ENCODE measurements at regions not wholly inside any gene's neighbourhood (a gene's known extent, or its start where the extent isn't known, plus 50 kb on each side); places are given as distances from the start of the nearest gene placed in this dataset.

- no peak for DNase-seq
These were observed 185.5 kb upstream of the DYNLRB2 start for GRCh38 chr16:80355335-80355734.

- no peak for DNase-seq
These were observed 190.7 kb upstream of the DYNLRB2 start for GRCh38 chr16:80350061-80350460.

- DNase-seq = no peak
These were observed 192.9 kb upstream of the DYNLRB2 start for GRCh38 chr16:80347900-80348299.

GRCh38 chr16:80347002-80347401, 193.8 kb upstream of the DYNLRB2 start:
- no peak for DNase-seq

- no peak for DNase-seq
These were observed 194.6 kb upstream of the DYNLRB2 start for GRCh38 chr16:80346111-80346632.

GRCh38 chr16:80345701-80346100, 195.1 kb upstream of the DYNLRB2 start:
- no peak for DNase-seq

- DNase-seq = no peak
These were observed 196.2 kb upstream of the DYNLRB2 start for GRCh38 chr16:80344570-80344969.

- no peak for DNase-seq
These were observed 199.5 kb upstream of the DYNLRB2 start for GRCh38 chr16:80341263-80341662.

GRCh38 chr16:80337786-80338185, 203.0 kb upstream of the DYNLRB2 start:
- no peak for DNase-seq

- DNase-seq = no peak
These were observed 210.0 kb upstream of the DYNLRB2 start for GRCh38 chr16:80330803-80331202.

GRCh38 chr16:80330150-80330549, 210.6 kb upstream of the DYNLRB2 start:
- DNase-seq = no peak

- no peak for DNase-seq
These were observed 213.1 kb upstream of the DYNLRB2 start for GRCh38 chr16:80327740-80328139.

- DNase-seq = no peak
These were observed 216.4 kb upstream of the DYNLRB2 start for GRCh38 chr16:80324371-80324770.

- no peak for DNase-seq
These were observed 217.0 kb upstream of the DYNLRB2 start for GRCh38 chr16:80323808-80324195.

GRCh38 chr16:80323187-80323807, 217.5 kb upstream of the DYNLRB2 start:
- DNase-seq = no peak

- no peak for DNase-seq
These were observed 221.6 kb upstream of the DYNLRB2 start for GRCh38 chr16:80319181-80319580.

- DNase-seq = no peak
These were observed 222.7 kb upstream of the DYNLRB2 start for GRCh38 chr16:80318107-80318506.

- DNase-seq = no peak
These were observed 223.2 kb upstream of the DYNLRB2 start for GRCh38 chr16:80317599-80318037.

GRCh38 chr16:80317116-80317515, 223.7 kb upstream of the DYNLRB2 start:
- no peak for DNase-seq

- no peak for DNase-seq
These were observed 226.8 kb upstream of the DYNLRB2 start for GRCh38 chr16:80314042-80314441.

GRCh38 chr16:80309178-80309577, 231.6 kb upstream of the DYNLRB2 start:
- DNase-seq = no peak

- DNase-seq = no peak
These were observed 235.4 kb upstream of the DYNLRB2 start for GRCh38 chr16:80305410-80305809.

- no peak for DNase-seq
These were observed 237.1 kb upstream of the DYNLRB2 start for GRCh38 chr16:80303691-80304090.

GRCh38 chr16:80300876-80301275, 239.9 kb upstream of the DYNLRB2 start:
- DNase-seq = no peak

- DNase-seq = no peak
These were observed 240.3 kb upstream of the DYNLRB2 start for GRCh38 chr16:80300456-80300855.

All from stimulated activated naive CD4-positive, alpha-beta T cell treated with Interleukin-2 at 50 U/mL for 16 hours (primary cell).